K562 (cell line): ENCODE measurements at regions not wholly inside any gene's neighbourhood (a gene's known extent, or its start where the extent isn't known, plus 50 kb on each side); places are given as distances from the start of the nearest gene placed in this dataset.

Experiments used
- ATAC-seq: fragments of 200-7000 bp; cut with Tn5 transposase; 3 replicates; pipeline ENCODE4 v1.9.1; 2020; ENCODE audit warnings: moderate library complexity
- BruUV-seq: library from RNA; stranded (reverse); fragments of 400-500 nt; replicated peaks from 2 replicates; lab custom pipeline; 2021; lab: Mats Ljungman, UMichigan
- CTCF ChIA-PET: fragments of 300-600 bp; formaldehyde crosslinking; extraction: SDS; loops from one replicate; lab custom pipeline; 2021; ENCODE audit warnings: low intra/inter-chr PET ratio; lab: Yijun Ruan, JAX
- POLR2A ChIA-PET: fragments of 300-600, 350-650 bp; sonication (Branson Sonifier 250); formaldehyde crosslinking; extraction: SDS; loops from one replicate; lab custom pipeline; 2021; ENCODE audit warnings: antibody characterized with exemption, inconsistent platforms; lab: Yijun Ruan, JAX
- DNase-seq, 4 experiments: peaks; one replicate each; pipeline versions ENCODE4 v3.0.0 to v3.0.0-alpha.2; 2011 to 2018; ENCODE audit warnings: low spot score in 3 of 4, mixed read lengths in 3 of 4; ENCODE audit errors: extremely low read depth in 1 of 4
- FAIRE-seq: peaks from 2 replicates; lab custom pipeline; 2011; peaks lifted over from hg19 to GRCh38; lab: Jason Lieb, UNC
- H2AFZ ChIP-seq: 2 replicates; pipeline ENCODE4 v1.6.0; 2011; ENCODE audit warnings: low read depth, low read length, control low read depth, inconsistent platforms
- H3K27ac ChIP-seq: fragments of 200-600 bp; 3 replicates; pipeline ENCODE4 v1.8.0; 2011; ENCODE audit warnings: low read depth, mild to moderate bottlenecking, control low read depth, inconsistent platforms, low read length, moderate library complexity, mixed read lengths; ENCODE audit errors: extremely low read depth
- H3K27me3 ChIP-seq, 2 experiments: fragments of 300-600 bp in 1 of 2; 2 replicates in 1 of 2; 3 replicates in 1 of 2; pipeline versions ENCODE4 v1.6.0 to v1.8.0; 2011; ENCODE audit warnings: inconsistent platforms in 2 of 2, low read length in 2 of 2, mild to moderate bottlenecking in 1 of 2, mixed read lengths in 1 of 2, moderate library complexity in 1 of 2; ENCODE audit not compliant: control insufficient read depth in 2 of 2, insufficient read depth in 2 of 2
- H3K36me3 ChIP-seq: fragments of 300-600 bp; 3 replicates; pipeline ENCODE4 v1.8.0; 2011; ENCODE audit warnings: mild to moderate bottlenecking, low read length, inconsistent platforms; ENCODE audit not compliant: control insufficient read depth, insufficient read depth
- H3K4me1 ChIP-seq, 2 experiments: fragments of 200-600 bp in 1 of 2; replicated peaks in 1 of 2; 2 replicates in 1 of 2; 3 replicates in 1 of 2; pipeline versions ENCODE4 v1.5.1 to v1.8.0; 2011; ENCODE audit warnings: inconsistent platforms in 2 of 2, low read length in 2 of 2, mild to moderate bottlenecking in 1 of 2, mixed read lengths in 1 of 2, moderate library complexity in 1 of 2; ENCODE audit not compliant: control insufficient read depth in 2 of 2, insufficient read depth in 2 of 2
- H3K4me2 ChIP-seq: 2 replicates; pipeline ENCODE4 v1.6.1; 2011; ENCODE audit warnings: low read length, control low read depth, inconsistent platforms, mixed read lengths; ENCODE audit not compliant: insufficient read depth
- H3K4me3 ChIP-seq: fragments of 200-600 bp; sonication (generic), shearing (Covaris generic); 2 replicates; pipeline ENCODE4 v1.5.1; 2016; ENCODE audit warnings: control low read depth, inconsistent platforms
- H3K79me2 ChIP-seq: fragments of 200-600 bp; 3 replicates; pipeline ENCODE4 v1.8.0; 2011; ENCODE audit warnings: low read length, inconsistent platforms; ENCODE audit not compliant: control insufficient read depth, insufficient read depth
- H3K9ac ChIP-seq, 2 experiments: 2 replicates each; pipeline versions ENCODE4 v1.6.0 to v1.6.1; 2011; ENCODE audit warnings: low read depth in 2 of 2, low read length in 2 of 2, control low read depth in 1 of 2, inconsistent platforms in 1 of 2, mild to moderate bottlenecking in 1 of 2, mixed read lengths in 1 of 2; ENCODE audit not compliant: insufficient read depth in 1 of 2
- H3K9me1 ChIP-seq: one replicate; pipeline ENCODE4 v1.6.0; 2011; ENCODE audit warnings: inconsistent platforms, mild to moderate bottlenecking, low read length, moderate library complexity; ENCODE audit not compliant: control insufficient read depth, insufficient read depth
- H3K9me3 ChIP-seq: replicated peaks from 2 replicates; pipeline ENCODE4 v1.5.1; 2011; ENCODE audit warnings: low read depth, low read length, inconsistent platforms; ENCODE audit not compliant: control insufficient read depth, insufficient read depth
- H4K20me1 ChIP-seq: replicated peaks from 2 replicates; pipeline ENCODE4 v1.6.1; 2011; ENCODE audit warnings: low read length, inconsistent platforms, mixed read lengths; ENCODE audit not compliant: control insufficient read depth, insufficient read depth
- ATF7 ChIP-seq: fragments of 450-650 bp; IDR thresholded peaks from 2 replicates; pipeline ENCODE4 v1.7.1; 2014; ENCODE audit warnings: mild to moderate bottlenecking, moderate library complexity
- BACH1 ChIP-seq: fragments of 200-800 bp; sonication (Bioruptor generic); IDR thresholded peaks from 2 replicates; pipeline ENCODE4 v1.6.1; 2016; ENCODE audit warnings: missing genetic modification characterization, missing compliant biosample characterization
- CBX2 ChIP-seq: fragments of 200-600 bp; sonication (generic); IDR thresholded peaks from one replicate; pipeline ENCODE4 v1.6.1; 2012; ENCODE audit warnings: mild to moderate bottlenecking, low read length, inconsistent platforms; ENCODE audit not compliant: insufficient read depth, poor library complexity, severe bottlenecking
- ERF ChIP-seq: fragments of 450-650 bp; formaldehyde crosslinking; IDR thresholded peaks from 2 replicates; pipeline ENCODE4 v1.4.0; 2020; ENCODE audit warnings: mild to moderate bottlenecking, mixed read lengths
- GTF2F1 ChIP-seq: IDR thresholded peaks from 2 replicates; pipeline ENCODE4 v1.6.1; 2011; ENCODE audit warnings: low read depth, low read length, improper control_type of control experiment
- MAFG ChIP-seq: fragments of 450-650 bp; conservative IDR thresholded peaks from 2 replicates; pipeline ENCODE4 v1.6.1; 2016; ENCODE audit warnings: missing genetic modification characterization, missing compliant biosample characterization
- MAFK ChIP-seq: IDR thresholded peaks from 2 replicates; pipeline ENCODE4 v1.6.1; 2011; ENCODE audit warnings: low read length, improper control_type of control experiment
- MCM2 ChIP-seq: fragments of 450-650 bp; IDR thresholded peaks from 2 replicates; pipeline ENCODE4 v1.6.1; 2017; ENCODE audit warnings: low read depth, mild to moderate bottlenecking
- MTA1 ChIP-seq: fragments of 450-650 bp; IDR thresholded peaks from 2 replicates; pipeline ENCODE4 v1.6.1; 2017; ENCODE audit warnings: borderline replicate concordance
- POLR3G ChIP-seq: IDR thresholded peaks from 2 replicates; pipeline ENCODE4 v1.6.1; 2011; ENCODE audit not compliant: insufficient read length, insufficient replicate concordance; ENCODE audit errors: extremely low read depth
- PPARD ChIP-seq: fragments of 250-450 bp; sonication (Bioruptor Pico); IDR thresholded peaks from 2 replicates; pipeline ENCODE4 v1.8.0; 2022; ENCODE audit warnings: inconsistent platforms, mild to moderate bottlenecking, moderate library complexity
- RBM15 ChIP-seq: fragments of 200-400 bp; formaldehyde crosslinking; IDR thresholded peaks from 2 replicates; pipeline ENCODE4 v1.6.1; 2018; ENCODE audit warnings: mild to moderate bottlenecking, low read length, moderate library complexity; ENCODE audit not compliant: insufficient read depth
- SAP30 ChIP-seq: fragments of 200-600 bp; sonication (generic); IDR thresholded peaks from 2 replicates; pipeline ENCODE4 v1.6.1; 2012; ENCODE audit warnings: borderline replicate concordance, low read depth, mild to moderate bottlenecking, moderate library complexity, low read length, control low read depth, inconsistent platforms; ENCODE audit not compliant: insufficient read depth, poor library complexity, severe bottlenecking
- STAG1 ChIP-seq: sonication (generic); formaldehyde crosslinking; IDR thresholded peaks from 2 replicates; pipeline ENCODE4 v1.5.0; 2020; ENCODE audit warnings: missing genetic modification reagents, borderline replicate concordance
- TFE3 ChIP-seq: fragments of 450-650 bp; formaldehyde crosslinking; IDR thresholded peaks from 2 replicates; pipeline ENCODE4 v1.4.0; 2020; ENCODE audit warnings: mild to moderate bottlenecking, mixed read lengths
- TSHZ1 ChIP-seq: fragments of 250-450 bp; sonication (Bioruptor Pico); IDR thresholded peaks from 2 replicates; pipeline ENCODE4 v1.4.0; 2020; ENCODE audit warnings: mild to moderate bottlenecking, moderate library complexity
- ZBED1 ChIP-seq: IDR thresholded peaks from 2 replicates; pipeline ENCODE4 v1.6.1; 2014
- ZNF239 ChIP-seq: fragments of 250-450 bp; sonication (Bioruptor Pico); IDR thresholded peaks from 2 replicates; pipeline ENCODE4 v1.4.0; 2020; ENCODE audit warnings: mild to moderate bottlenecking
- ZNF507 ChIP-seq: conservative IDR thresholded peaks from 2 replicates; pipeline ENCODE4 v1.6.1; 2017; ENCODE audit warnings: missing genetic modification characterization, missing compliant biosample characterization
- ZNF561 ChIP-seq: fragments of 450-650 bp; formaldehyde crosslinking; conservative IDR thresholded peaks from 2 replicates; pipeline ENCODE4 v1.4.0; 2020; ENCODE audit warnings: mild to moderate bottlenecking, moderate library complexity
- ZNF586 ChIP-seq: fragments of 450-650 bp; formaldehyde crosslinking; conservative IDR thresholded peaks from 2 replicates; pipeline ENCODE4 v1.4.0; 2020; ENCODE audit warnings: mild to moderate bottlenecking, moderate library complexity
- ZNF77 ChIP-seq: fragments of 250-450 bp; sonication (Bioruptor Pico); IDR thresholded peaks from 2 replicates; pipeline ENCODE4 v1.5.0; 2020
- WGBS: fragments of 100-300 bp; shearing (Covaris generic); methylation state at CpG from one replicate; pipeline ENCODE4 v1.1.6; 2016; ENCODE audit warnings: low coverage, mixed read lengths; ENCODE audit not compliant: insufficient coverage; ENCODE audit errors: missing lambda C conversion rate; 5-methylcytosine and 5-hydroxymethylcytosine counted together
- in situ Hi-C: fragments of 300-500 bp; cut with MboI; formaldehyde crosslinking; loops from 4 replicates; pipeline ENCODE4 v1.15.0; 2018; ENCODE audit warnings: inconsistent platforms, mixed read lengths
- intact Hi-C: fragments of 100-400 bp; cut with micrococcal nuclease; formaldehyde crosslinking; loops from 2 replicates; pipeline ENCODE4 v1.14.2; 2022

- TF ChIP-seq GTF2F1 (no peak), SAP30 (no peak), ZNF77 (CRISPR knock-in tag) (no peak), MAFG (tag) (peak; percentile 68; the same call in 1 of the 2 replicates), POLR3G (no peak), ZNF507 (tag) (no peak), MAFK (peak; percentile 79), ZNF586 (CRISPR knock-in tag) (no peak), RBM15 (no peak), PPARD (CRISPR knock-in tag) (no peak)
These were observed 577.7 kb upstream of the NRG3 start (continued) for GRCh38 chr10:81297292-81297691.

GRCh38 chr10:81303656-81304055 is 571.3 kb upstream of the NRG3 start:
- BruUV-seq: no TSS peak
- no peak overlapping the region for H3K27ac ChIP-seq
- 0% methylated on average over 1 of the region's 1 CpG for WGBS
- H3K4me1 ChIP-seq: no peaks in the 10 kb centered on the region
- H2AFZ ChIP-seq: no peak overlapping the region
- POLR2A ChIA-PET: no interaction called here
- H3K36me3 ChIP-seq: no peaks in the 10 kb centered on the region
- intact Hi-C loops (no loop called here), in situ Hi-C loops (no loop called here)
- H3K9me3 ChIP-seq: peaks cover 4% of the 10 kb centered on the region; the same call in 1 of the 2 replicates
- FAIRE-seq (no peak), DNase-seq (no peak), ATAC-seq (no peak)
- no peak overlapping the region for H3K4me2 ChIP-seq
- H3K27me3 ChIP-seq: no peaks in the 10 kb centered on the region
- no peak overlapping the region for H3K4me3 ChIP-seq
- no peaks in the 10 kb centered on the region for H3K79me2 ChIP-seq
- no peak overlapping the region for H3K9ac ChIP-seq
- CTCF ChIA-PET: no interaction called here
- H3K9me1 ChIP-seq: no peaks in the 10 kb centered on the region
- H4K20me1 ChIP-seq: no peaks in the 10 kb centered on the region
- TF ChIP-seq ATF7 (no peak), MCM2 (no peak), ERF (CRISPR knock-in tag) (no peak), TFE3 (CRISPR knock-in tag) (no peak), CBX2 (no peak), TSHZ1 (CRISPR knock-in tag) (no peak), MTA1 (no peak), STAG1 (no peak), ZNF561 (CRISPR knock-in tag) (no peak), ZBED1 (no peak), BACH1 (tag) (no peak), ZNF239 (no peak)
